Breast epithelium (tissue), 4 donors: ENCODE measurements at regions not wholly inside any gene's neighbourhood (a gene's known extent, or its start where the extent isn't known, plus 50 kb on each side); places are given as distances from the start of the nearest gene placed in this dataset.

Experiments used
- DNase-seq, 2 donors: peaks; one replicate each; pipeline ENCODE4 v3.0.0-alpha.2; 2019; ENCODE audit warnings: low spot score in 2 of 2
- H3K27ac ChIP-seq, 2 donors: fragments of 200-600 bp; sonication (generic) in 1 of 2; one replicate each; pipeline ENCODE4 v1.5.1; 2016 to 2019; ENCODE audit warnings: mild to moderate bottlenecking in 1 of 2
- H3K27me3 ChIP-seq, 2 donors: fragments of 200-600 bp; sonication (generic) in 1 of 2; one replicate each; pipeline versions ENCODE4 v1.5.1 to v1.6.0; 2017 to 2019; ENCODE audit warnings: control low read depth in 1 of 2, mild to moderate bottlenecking in 1 of 2
- H3K36me3 ChIP-seq: fragments of 200-600 bp; one replicate; pipeline ENCODE4 v1.5.1; 2019
- H3K4me1 ChIP-seq, 2 donors: fragments of 200-600 bp; sonication (generic); one replicate each; pipeline ENCODE4 v1.5.1; 2016 to 2019; ENCODE audit warnings: control low read depth in 1 of 2
- H3K4me3 ChIP-seq, 3 donors: fragments of 200-600 bp; sonication (generic); 1 replicate in 2 of 3; 2 replicates in 1 of 3; pipeline ENCODE4 v1.5.1; 2016 to 2019; ENCODE audit warnings: mild to moderate bottlenecking in 3 of 3, moderate library complexity in 2 of 3
- H3K9me3 ChIP-seq, 2 donors: fragments of 200-600 bp; sonication (generic) in 1 of 2; one replicate each; pipeline ENCODE4 v1.5.1; 2016 to 2019; ENCODE audit warnings: control low read depth in 1 of 2
- POLR2A ChIP-seq: fragments of 450-650 bp; IDR thresholded peaks from one replicate; pipeline ENCODE4 v1.6.1; 2016; ENCODE audit warnings: antibody characterized with exemption, mild to moderate bottlenecking, moderate library complexity
- POLR2AphosphoS5 ChIP-seq, 3 donors: sonication (generic); formaldehyde crosslinking; IDR thresholded peaks; one replicate each; pipeline ENCODE4 v1.6.1; 2017; ENCODE audit warnings: antibody characterized with exemption in 3 of 3
- intact Hi-C: fragments of 100-400 bp; cut with DNase I; formaldehyde crosslinking; loops from one replicate; pipeline ENCODE4 v1.15.1; 2023; ENCODE audit warnings: low total_unique reads
- TF ChIP-seq, protein P1 (sequence below), 3 donors: fragments of 450-650 bp; IDR thresholded peaks; one replicate each; pipeline ENCODE4 v1.5.1; 2016 to 2017; ENCODE audit warnings: antibody characterized with exemption in 3 of 3, mild to moderate bottlenecking in 3 of 3, moderate library complexity in 3 of 3

DNA sequence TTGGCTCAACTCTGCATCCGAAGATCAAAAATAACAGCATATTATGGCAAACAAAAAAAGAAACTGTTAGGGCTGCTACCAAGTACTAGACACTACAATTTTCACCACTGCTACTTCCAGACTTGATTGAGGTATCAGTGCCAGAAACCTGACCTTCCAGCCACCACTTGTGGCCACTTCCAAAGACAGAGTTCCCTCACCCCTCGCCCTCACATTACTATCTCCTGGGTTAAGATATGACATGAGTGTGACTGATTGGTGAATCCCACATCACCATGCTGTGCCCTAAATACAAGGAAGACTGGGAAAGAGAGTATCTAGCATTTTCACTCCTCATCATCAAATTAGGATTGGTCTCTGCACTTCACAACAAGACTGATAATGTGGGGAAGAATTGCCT, 296.1 kb upstream of the NT5C1B start:
- TF ChIP-seq, protein P1, sequence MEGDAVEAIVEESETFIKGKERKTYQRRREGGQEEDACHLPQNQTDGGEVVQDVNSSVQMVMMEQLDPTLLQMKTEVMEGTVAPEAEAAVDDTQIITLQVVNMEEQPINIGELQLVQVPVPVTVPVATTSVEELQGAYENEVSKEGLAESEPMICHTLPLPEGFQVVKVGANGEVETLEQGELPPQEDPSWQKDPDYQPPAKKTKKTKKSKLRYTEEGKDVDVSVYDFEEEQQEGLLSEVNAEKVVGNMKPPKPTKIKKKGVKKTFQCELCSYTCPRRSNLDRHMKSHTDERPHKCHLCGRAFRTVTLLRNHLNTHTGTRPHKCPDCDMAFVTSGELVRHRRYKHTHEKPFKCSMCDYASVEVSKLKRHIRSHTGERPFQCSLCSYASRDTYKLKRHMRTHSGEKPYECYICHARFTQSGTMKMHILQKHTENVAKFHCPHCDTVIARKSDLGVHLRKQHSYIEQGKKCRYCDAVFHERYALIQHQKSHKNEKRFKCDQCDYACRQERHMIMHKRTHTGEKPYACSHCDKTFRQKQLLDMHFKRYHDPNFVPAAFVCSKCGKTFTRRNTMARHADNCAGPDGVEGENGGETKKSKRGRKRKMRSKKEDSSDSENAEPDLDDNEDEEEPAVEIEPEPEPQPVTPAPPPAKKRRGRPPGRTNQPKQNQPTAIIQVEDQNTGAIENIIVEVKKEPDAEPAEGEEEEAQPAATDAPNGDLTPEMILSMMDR (IDR thresholded peaks at IDR 0.05), result no peak
- no peak for TF ChIP-seq POLR2A
- TF ChIP-seq POLR2AphosphoS5 (IDR thresholded peaks at IDR 0.05), result no peak
- Histone ChIP-seq H3K27me3 (no peaks in the 10 kb centered on the region), H3K4me1 (no peaks in the 10 kb centered on the region), H3K4me3 (no peak overlapping the region), H3K36me3 (no peaks in the 10 kb centered on the region), H3K27ac (no peak overlapping the region), H3K9me3 (no peaks in the 10 kb centered on the region)
- DNase-seq, result no peak
- intact Hi-C loops, result no loop called here

DNA sequence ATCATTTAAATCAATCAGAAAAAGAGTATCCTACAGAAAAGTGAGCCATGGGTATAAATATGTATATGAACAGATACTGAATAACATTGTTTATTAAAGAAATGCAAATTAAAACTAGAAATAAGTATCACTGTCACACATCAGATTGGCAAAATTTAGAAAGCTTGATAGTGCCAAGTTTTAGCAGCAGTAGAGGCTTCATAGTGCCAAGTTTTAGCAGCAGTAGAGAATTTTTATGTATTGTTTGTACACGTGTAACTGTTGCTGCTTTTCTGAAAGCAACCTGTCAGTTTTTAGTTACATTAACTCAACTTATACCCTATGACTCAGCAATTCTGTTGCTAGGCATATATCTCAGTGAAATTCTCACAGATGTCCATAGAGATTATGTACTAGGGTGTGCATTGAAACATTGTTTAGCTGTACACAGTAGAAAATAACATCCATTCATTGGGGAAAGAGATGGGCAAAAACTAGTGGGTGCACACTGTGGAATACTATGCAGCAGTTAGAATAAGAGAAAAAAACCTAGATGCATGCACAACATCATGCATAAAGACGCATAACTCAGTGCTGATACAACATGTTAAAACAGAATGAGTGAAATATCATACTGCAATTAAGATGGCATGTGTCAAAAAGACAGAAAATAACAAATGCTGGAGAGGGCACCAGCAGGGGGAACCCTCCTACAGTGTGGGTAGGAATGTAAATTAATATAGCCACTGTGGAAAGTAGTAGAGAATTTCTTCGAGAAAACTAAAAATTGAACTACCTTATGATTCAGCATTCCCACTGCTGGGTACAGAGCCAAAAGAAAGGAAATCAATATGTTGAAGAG, 294.5 kb upstream of the NT5C1B start:
- TF ChIP-seq POLR2A (no peak), POLR2AphosphoS5 (IDR thresholded peaks at IDR 0.05) (no peak)
- TF ChIP-seq, protein P1 (IDR thresholded peaks at IDR 0.05), result no peak
- intact Hi-C loops, result no loop called here
- Histone ChIP-seq H3K27me3 (no peaks in the 10 kb centered on the region), H3K4me1 (no peaks in the 10 kb centered on the region), H3K4me3 (no peak overlapping the region), H3K27ac (no peak overlapping the region), H3K9me3 (no peaks in the 10 kb centered on the region), H3K36me3 (no peaks in the 10 kb centered on the region)
- DNase-seq, result no peak

DNA sequence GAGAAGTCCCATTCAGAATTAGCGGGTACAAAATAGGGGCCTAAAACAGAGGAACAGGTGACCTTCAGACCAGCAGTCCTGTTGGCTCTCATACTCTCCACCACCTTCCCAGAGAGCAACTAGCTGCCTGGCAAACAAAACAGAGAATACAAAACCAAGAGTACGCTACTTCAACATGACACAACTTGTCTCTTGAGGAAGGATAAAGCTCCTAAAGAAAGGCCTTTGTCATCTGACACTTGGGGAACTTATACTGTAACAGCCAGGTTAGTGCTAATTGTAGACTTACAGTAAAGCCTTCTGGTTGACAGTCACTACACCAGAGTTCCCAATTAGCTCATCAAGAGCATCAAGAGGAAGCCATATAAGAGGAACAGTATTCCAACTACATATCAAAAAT, 282.1 kb upstream of the NT5C1B start:
- intact Hi-C loops, result no loop called here

GRCh38 chr2:18870307-18870706, 280.9 kb upstream of the NT5C1B start:
- Histone ChIP-seq H3K4me3 (no peak overlapping the region), H3K4me1 (no peaks in the 10 kb centered on the region), H3K27ac (no peak overlapping the region), H3K27me3 (no peaks in the 10 kb centered on the region), H3K36me3 (no peaks in the 10 kb centered on the region), H3K9me3 (no peaks in the 10 kb centered on the region)
- intact Hi-C loops, result no loop called here
- DNase-seq, result no peak
- no peak for TF ChIP-seq POLR2AphosphoS5 (IDR thresholded peaks at IDR 0.05)

More for the DNA sequence above, 282.1 kb upstream of the NT5C1B start:
- Histone ChIP-seq H3K27me3 (no peaks in the 10 kb centered on the region), H3K36me3 (no peaks in the 10 kb centered on the region), H3K4me3 (no peak overlapping the region), H3K9me3 (no peaks in the 10 kb centered on the region), H3K4me1 (no peaks in the 10 kb centered on the region), H3K27ac (no peak overlapping the region)
- TF ChIP-seq POLR2AphosphoS5 (IDR thresholded peaks at IDR 0.05), result no peak
- no peak for TF ChIP-seq POLR2A
- TF ChIP-seq, protein P1 (IDR thresholded peaks at IDR 0.05), result no peak
- no peak for DNase-seq

DNA sequence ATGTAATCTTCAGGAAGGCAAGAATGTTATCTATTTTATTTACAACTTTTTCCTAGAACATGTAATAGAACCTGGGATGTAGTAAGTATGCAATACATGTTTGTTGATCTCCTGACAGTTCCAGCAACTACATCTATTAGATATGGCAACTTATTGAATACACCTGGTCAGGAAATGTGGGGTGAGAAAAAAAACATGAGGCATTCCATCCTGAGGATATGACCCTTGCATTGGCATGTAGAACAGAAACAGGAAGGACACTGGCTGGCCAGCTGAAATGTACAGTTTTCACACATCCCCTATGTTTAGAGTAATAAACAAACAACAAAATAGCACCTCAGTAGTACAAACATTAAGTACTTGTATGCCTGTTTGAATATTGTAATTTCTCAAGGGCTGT, 272.6 kb upstream of the NT5C1B start:
- Histone ChIP-seq H3K4me1 (no peaks in the 10 kb centered on the region), H3K27me3 (no peaks in the 10 kb centered on the region), H3K4me3 (no peak overlapping the region), H3K9me3 (no peaks in the 10 kb centered on the region), H3K27ac (no peak overlapping the region), H3K36me3 (no peaks in the 10 kb centered on the region)
- TF ChIP-seq POLR2A (no peak), POLR2AphosphoS5 (IDR thresholded peaks at IDR 0.05) (no peak)
- TF ChIP-seq, protein P1 (IDR thresholded peaks at IDR 0.05), result no peak
- intact Hi-C loops, result no loop called here
- no peak for DNase-seq
